Fibroblast of villous mesenchyme (primary cell): ENCODE measurements at regions not wholly inside any gene's neighbourhood (a gene's known extent, or its start where the extent isn't known, plus 50 kb on each side); places are given as distances from the start of the nearest gene placed in this dataset.
"Not testable (repeated sequence)": the region's sequence is repeated elsewhere in the genome, so short reads cannot be mapped to it uniquely, and the experiment has no call there.

Source experiments
- DNase-seq: peaks from one replicate; pipeline ENCODE4 v3.0.0-alpha.2; 2010; ENCODE audit warnings: low read depth
- H3K4me3 ChIP-seq: 2 replicates; pipeline ENCODE4 v1.5.1; 2011; ENCODE audit warnings: low read depth, mild to moderate bottlenecking, low read length
- TF ChIP-seq, protein P1 (sequence below): IDR thresholded peaks from 2 replicates; pipeline ENCODE4 v1.5.1; 2012; ENCODE audit warnings: low read depth, mild to moderate bottlenecking, low read length; ENCODE audit not compliant: insufficient read depth

- TF ChIP-seq, protein P1, sequence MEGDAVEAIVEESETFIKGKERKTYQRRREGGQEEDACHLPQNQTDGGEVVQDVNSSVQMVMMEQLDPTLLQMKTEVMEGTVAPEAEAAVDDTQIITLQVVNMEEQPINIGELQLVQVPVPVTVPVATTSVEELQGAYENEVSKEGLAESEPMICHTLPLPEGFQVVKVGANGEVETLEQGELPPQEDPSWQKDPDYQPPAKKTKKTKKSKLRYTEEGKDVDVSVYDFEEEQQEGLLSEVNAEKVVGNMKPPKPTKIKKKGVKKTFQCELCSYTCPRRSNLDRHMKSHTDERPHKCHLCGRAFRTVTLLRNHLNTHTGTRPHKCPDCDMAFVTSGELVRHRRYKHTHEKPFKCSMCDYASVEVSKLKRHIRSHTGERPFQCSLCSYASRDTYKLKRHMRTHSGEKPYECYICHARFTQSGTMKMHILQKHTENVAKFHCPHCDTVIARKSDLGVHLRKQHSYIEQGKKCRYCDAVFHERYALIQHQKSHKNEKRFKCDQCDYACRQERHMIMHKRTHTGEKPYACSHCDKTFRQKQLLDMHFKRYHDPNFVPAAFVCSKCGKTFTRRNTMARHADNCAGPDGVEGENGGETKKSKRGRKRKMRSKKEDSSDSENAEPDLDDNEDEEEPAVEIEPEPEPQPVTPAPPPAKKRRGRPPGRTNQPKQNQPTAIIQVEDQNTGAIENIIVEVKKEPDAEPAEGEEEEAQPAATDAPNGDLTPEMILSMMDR: no peak
- no peak for DNase-seq
- no peak overlapping the region for H3K4me3 ChIP-seq
These were observed 107.0 kb downstream of the OR13H1 start for GRCh38 chrX:131650637-131651410.

- DNase-seq, H3K4me3 ChIP-seq: not testable (repeated sequence)
These were observed 119.9 kb downstream of the OR13H1 start for GRCh38 chrX:131663726-131664125.

- TF ChIP-seq, protein P1: no peak
These were observed 127.9 kb downstream of the OR13H1 start for GRCh38 chrX:131671735-131672134.

DNA sequence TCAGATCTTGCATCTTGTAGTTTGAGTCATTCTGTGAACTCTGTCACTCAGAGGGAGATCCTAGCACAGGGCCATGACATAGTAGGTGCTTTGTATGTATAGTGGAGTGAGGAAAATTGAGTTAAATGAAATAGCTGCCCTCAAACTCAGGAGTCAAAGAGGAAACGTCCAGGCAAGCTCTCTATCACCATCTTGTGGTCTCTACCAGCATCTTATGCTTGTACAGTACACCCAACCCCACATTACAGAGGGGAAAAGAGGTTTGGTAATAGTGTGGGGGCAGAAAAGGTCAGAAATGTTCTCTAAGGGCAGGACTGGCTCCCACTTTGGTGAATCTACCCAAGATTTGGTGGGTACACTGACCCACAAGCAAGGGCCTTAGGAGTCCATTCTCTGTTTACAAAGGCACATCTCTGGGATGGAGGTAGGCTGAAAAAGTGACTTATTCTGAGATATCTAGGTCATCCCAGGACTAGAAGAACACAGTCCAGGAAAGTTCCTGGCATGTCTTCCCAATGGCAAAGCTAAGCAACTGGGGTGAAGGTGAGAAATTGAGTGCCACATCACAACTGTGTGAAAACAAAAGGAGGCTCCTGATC is 131.8 kb downstream of the OR13H1 start:
- peak; percentile 6 for DNase-seq
- TF ChIP-seq, protein P1: peak; percentile 67
- H3K4me3 ChIP-seq: no peak overlapping the region

More at GRCh38 chrX:131671735-131672134, 127.9 kb downstream of the OR13H1 start:
- DNase-seq: no peak
- no peak overlapping the region for H3K4me3 ChIP-seq

DNA sequence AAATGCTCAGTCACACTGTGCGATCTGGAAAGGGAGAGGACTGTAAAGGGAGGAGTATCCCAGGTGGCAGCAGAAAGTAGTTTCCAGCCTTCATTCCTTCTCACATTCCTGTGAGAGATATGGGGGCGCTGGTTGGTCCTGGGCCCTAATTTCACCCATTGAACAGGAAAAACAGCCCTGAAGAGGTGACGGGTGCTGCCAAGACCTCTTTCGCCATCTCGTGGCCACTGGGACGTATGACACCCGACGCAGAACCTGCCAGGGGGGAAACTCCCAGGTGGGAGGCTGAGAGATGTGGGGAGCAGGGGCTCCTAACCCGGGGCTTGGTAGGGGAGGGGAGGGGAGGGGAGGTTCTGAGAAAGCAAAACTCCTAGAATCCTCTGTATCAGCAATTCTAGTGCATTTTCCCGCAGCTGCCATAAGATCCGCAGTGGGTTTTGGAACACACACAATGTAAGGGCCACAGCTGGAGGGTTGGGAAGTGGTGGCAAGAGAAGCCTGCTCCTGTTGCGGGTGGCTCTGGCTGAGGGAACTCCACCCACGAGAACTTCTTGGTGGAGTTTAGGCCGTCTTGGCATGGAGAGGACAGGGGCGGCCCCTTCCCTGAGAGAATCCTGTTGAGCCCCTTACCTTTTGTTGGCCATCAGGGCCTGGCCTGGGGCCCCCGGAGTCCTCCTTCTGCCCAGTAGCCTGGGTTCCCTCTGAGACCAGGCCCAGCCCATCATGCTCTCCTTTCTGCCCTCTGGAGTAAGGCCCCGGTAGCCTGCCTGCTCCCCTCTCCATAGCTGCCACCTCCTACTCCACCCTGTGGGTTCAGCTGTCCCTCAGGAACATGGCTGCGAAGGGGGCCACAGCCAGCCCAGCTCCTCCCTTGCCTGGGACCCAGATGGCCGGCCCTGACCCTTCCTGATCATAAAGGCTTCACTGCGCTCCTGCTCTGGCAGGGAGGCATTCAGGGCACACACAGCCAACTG is 134.1 kb downstream of the OR13H1 start:
- DNase-seq: peak; percentile 21
- TF ChIP-seq, protein P1: peak; percentile 72
- no peak overlapping the region for H3K4me3 ChIP-seq

- H3K4me3 ChIP-seq, DNase-seq: not testable (repeated sequence)
These were observed 138.9 kb downstream of the OR13H1 start for GRCh38 chrX:131682735-131683134.

GRCh38 chrX:131693359-131693758 is 149.5 kb downstream of the OR13H1 start:
- TF ChIP-seq, protein P1: no peak
- no peak overlapping the region for H3K4me3 ChIP-seq
- DNase-seq: no peak

GRCh38 chrX:131696989-131697388 is 153.1 kb downstream of the OR13H1 start:
- DNase-seq, H3K4me3 ChIP-seq: not testable (repeated sequence)
